ENCODE measurements at regions not wholly inside any gene's neighbourhood (a gene's known extent, or its start where the extent isn't known, plus 50 kb on each side); places are given as distances from the start of the nearest gene placed in this dataset.

GRCh38 chr6:156651486-156651885, 125.7 kb upstream of the ARID1B start:
- H3K27ac Mint-ChIP-seq: no peak overlapping the region
- H3K36me3 Mint-ChIP-seq (ENCODE audit: low read depth): no peaks in the 10 kb centered on the region
- intact Hi-C loops (cut with micrococcal nuclease): no loop called here
- H3K4me1 Mint-ChIP-seq: peaks cover 5% of the 10 kb centered on the region
- peaks cover 19% of the 10 kb centered on the region for H3K27me3 Mint-ChIP-seq
- DNase-seq: no peak
- no peak overlapping the region for H3K4me3 Mint-ChIP-seq
- no peaks in the 10 kb centered on the region for H3K9me3 Mint-ChIP-seq

GRCh38 chr6:156650896-156651390, 126.2 kb upstream of the ARID1B start:
- Mint-ChIP-seq H3K4me1 (peaks cover 5% of the 10 kb centered on the region), H3K4me3 (no peak overlapping the region), H3K27me3 (peaks cover 22% of the 10 kb centered on the region), H3K27ac (no peak overlapping the region), H3K9me3 (no peaks in the 10 kb centered on the region), H3K36me3 (ENCODE audit: low read depth) (no peaks in the 10 kb centered on the region)
- intact Hi-C loops (cut with micrococcal nuclease): no loop called here
- DNase-seq: no peak

- intact Hi-C loops (cut with micrococcal nuclease): no loop called here
- H3K27me3 Mint-ChIP-seq: peaks cover 23% of the 10 kb centered on the region
Observed at GRCh38 chr6:156648616-156649015, 128.6 kb upstream of the ARID1B start.

GRCh38 chr6:156647991-156648390, 129.2 kb upstream of the ARID1B start:
- peaks cover 22% of the 10 kb centered on the region for H3K27me3 Mint-ChIP-seq

More at GRCh38 chr6:156648616-156649015, 128.6 kb upstream of the ARID1B start:
- Mint-ChIP-seq H3K4me3 (no peak overlapping the region), H3K27ac (no peak overlapping the region), H3K4me1 (peaks cover 5% of the 10 kb centered on the region), H3K9me3 (no peaks in the 10 kb centered on the region), H3K36me3 (ENCODE audit: low read depth) (no peaks in the 10 kb centered on the region)
- DNase-seq: no peak

GRCh38 chr6:156647140-156647784, 129.9 kb upstream of the ARID1B start:
- no peak overlapping the region for H3K27ac Mint-ChIP-seq
- intact Hi-C loops (cut with micrococcal nuclease): no loop called here
- peaks cover 22% of the 10 kb centered on the region for H3K27me3 Mint-ChIP-seq
- peaks cover 5% of the 10 kb centered on the region for H3K9me3 Mint-ChIP-seq
- DNase-seq: no peak
- no peak overlapping the region for H3K4me3 Mint-ChIP-seq
- peaks cover 5% of the 10 kb centered on the region for H3K4me1 Mint-ChIP-seq
- no peaks in the 10 kb centered on the region for H3K36me3 Mint-ChIP-seq (ENCODE audit: low read depth)

More at GRCh38 chr6:156647991-156648390, 129.2 kb upstream of the ARID1B start:
- Mint-ChIP-seq H3K36me3 (ENCODE audit: low read depth) (no peaks in the 10 kb centered on the region), H3K27ac (no peak overlapping the region), H3K9me3 (no peaks in the 10 kb centered on the region), H3K4me3 (no peak overlapping the region), H3K4me1 (peaks cover 5% of the 10 kb centered on the region)
- intact Hi-C loops (cut with micrococcal nuclease): no loop called here
- DNase-seq: no peak

- no peak for DNase-seq
- Mint-ChIP-seq H3K36me3 (ENCODE audit: low read depth) (no peaks in the 10 kb centered on the region), H3K27ac (no peak overlapping the region), H3K4me1 (peaks cover 5% of the 10 kb centered on the region), H3K9me3 (peaks cover 8% of the 10 kb centered on the region), H3K4me3 (no peak overlapping the region), H3K27me3 (peaks cover 22% of the 10 kb centered on the region)
- intact Hi-C loops (cut with micrococcal nuclease): no loop called here
Observed at GRCh38 chr6:156646496-156646895, 130.7 kb upstream of the ARID1B start.

GRCh38 chr6:156645097-156645496, 132.1 kb upstream of the ARID1B start:
- DNase-seq: no peak

GRCh38 chr6:156639009-156639721, 138.0 kb upstream of the ARID1B start:
- H3K36me3 Mint-ChIP-seq (ENCODE audit: low read depth): no peaks in the 10 kb centered on the region
- H3K27ac Mint-ChIP-seq: no peak overlapping the region
- no peak overlapping the region for H3K4me3 Mint-ChIP-seq
- intact Hi-C loops (cut with micrococcal nuclease): no loop called here
- peaks cover 11% of the 10 kb centered on the region for H3K9me3 Mint-ChIP-seq
- H3K4me1 Mint-ChIP-seq: peaks cover 9% of the 10 kb centered on the region
- no peaks in the 10 kb centered on the region for H3K27me3 Mint-ChIP-seq
- no peak for DNase-seq

More at GRCh38 chr6:156645097-156645496, 132.1 kb upstream of the ARID1B start:
- Mint-ChIP-seq H3K36me3 (ENCODE audit: low read depth) (no peaks in the 10 kb centered on the region), H3K27me3 (peaks cover 22% of the 10 kb centered on the region), H3K9me3 (peaks cover 8% of the 10 kb centered on the region), H3K4me1 (peaks cover 5% of the 10 kb centered on the region), H3K27ac (no peak overlapping the region), H3K4me3 (no peak overlapping the region)
- intact Hi-C loops (cut with micrococcal nuclease): no loop called here

- Mint-ChIP-seq H3K4me1 (peaks cover 13% of the 10 kb centered on the region), H3K36me3 (ENCODE audit: low read depth) (no peaks in the 10 kb centered on the region), H3K4me3 (no peak overlapping the region), H3K9me3 (peaks cover 11% of the 10 kb centered on the region), H3K27ac (no peak overlapping the region), H3K27me3 (no peaks in the 10 kb centered on the region)
- intact Hi-C loops (cut with micrococcal nuclease): no loop called here
- no peak for DNase-seq
Observed at GRCh38 chr6:156638581-156638980, 138.6 kb upstream of the ARID1B start.

- Mint-ChIP-seq H3K9me3 (peaks cover 3% of the 10 kb centered on the region), H3K27me3 (no peaks in the 10 kb centered on the region), H3K36me3 (ENCODE audit: low read depth) (no peaks in the 10 kb centered on the region), H3K4me3 (no peak overlapping the region), H3K4me1 (peaks cover 17% of the 10 kb centered on the region), H3K27ac (no peak overlapping the region)
- intact Hi-C loops (cut with micrococcal nuclease): no loop called here
- DNase-seq: no peak
Observed at GRCh38 chr6:156634951-156635371, 142.2 kb upstream of the ARID1B start.

- Mint-ChIP-seq H3K27ac (no peak overlapping the region), H3K4me1 (peaks cover 17% of the 10 kb centered on the region), H3K27me3 (no peaks in the 10 kb centered on the region), H3K9me3 (peaks cover 1% of the 10 kb centered on the region), H3K36me3 (ENCODE audit: low read depth) (no peaks in the 10 kb centered on the region), H3K4me3 (no peak overlapping the region)
- no peak for DNase-seq
- intact Hi-C loops (cut with micrococcal nuclease): no loop called here
Observed at GRCh38 chr6:156634048-156634447, 143.1 kb upstream of the ARID1B start.

GRCh38 chr6:156633291-156633690, 143.9 kb upstream of the ARID1B start:
- Mint-ChIP-seq H3K4me3 (no peak overlapping the region), H3K27ac (no peak overlapping the region), H3K9me3 (no peaks in the 10 kb centered on the region), H3K27me3 (no peaks in the 10 kb centered on the region), H3K4me1 (peaks cover 17% of the 10 kb centered on the region), H3K36me3 (ENCODE audit: low read depth) (no peaks in the 10 kb centered on the region)
- DNase-seq: no peak
- intact Hi-C loops (cut with micrococcal nuclease): no loop called here

GRCh38 chr6:156630613-156631302, 146.4 kb upstream of the ARID1B start:
- Mint-ChIP-seq H3K27me3 (peaks cover 3% of the 10 kb centered on the region), H3K9me3 (no peaks in the 10 kb centered on the region), H3K27ac (no peak overlapping the region), H3K4me3 (no peak overlapping the region), H3K36me3 (ENCODE audit: low read depth) (no peaks in the 10 kb centered on the region), H3K4me1 (peaks cover 17% of the 10 kb centered on the region)
- intact Hi-C loops (cut with micrococcal nuclease): no loop called here
- DNase-seq: no peak

GRCh38 chr6:156628805-156629204, 148.4 kb upstream of the ARID1B start:
- H3K27ac Mint-ChIP-seq: no peak overlapping the region
- intact Hi-C loops (cut with micrococcal nuclease): no loop called here

More at GRCh38 chr6:156628805-156629204, 148.4 kb upstream of the ARID1B start:
- no peaks in the 10 kb centered on the region for H3K36me3 Mint-ChIP-seq (ENCODE audit: low read depth)
- H3K4me1 Mint-ChIP-seq: peaks cover 4% of the 10 kb centered on the region
- no peak overlapping the region for H3K4me3 Mint-ChIP-seq
- H3K9me3 Mint-ChIP-seq: no peaks in the 10 kb centered on the region
- DNase-seq: no peak
- H3K27me3 Mint-ChIP-seq: peaks cover 3% of the 10 kb centered on the region
